GM10266 (cell line): ENCODE measurements at regions not wholly inside any gene's neighbourhood (a gene's known extent, or its start where the extent isn't known, plus 50 kb on each side); places are given as distances from the start of the nearest gene placed in this dataset.

Experiments used
- DNase-seq: peaks from one replicate; pipeline ENCODE4 v3.0.0; 2012; ENCODE audit errors: extremely low spot score
- CTCF ChIP-seq: IDR thresholded peaks from 2 replicates; pipeline ENCODE4 v1.5.1; 2012; ENCODE audit warnings: mild to moderate bottlenecking, low read depth; ENCODE audit not compliant: control insufficient read depth, insufficient read depth; ENCODE audit errors: missing control alignments

GRCh38 chr5:68641211-68641610, 425.7 kb downstream of the PIK3R1 start:
- DNase-seq, result peak; percentile 11
- no peak for TF ChIP-seq CTCF

DNA sequence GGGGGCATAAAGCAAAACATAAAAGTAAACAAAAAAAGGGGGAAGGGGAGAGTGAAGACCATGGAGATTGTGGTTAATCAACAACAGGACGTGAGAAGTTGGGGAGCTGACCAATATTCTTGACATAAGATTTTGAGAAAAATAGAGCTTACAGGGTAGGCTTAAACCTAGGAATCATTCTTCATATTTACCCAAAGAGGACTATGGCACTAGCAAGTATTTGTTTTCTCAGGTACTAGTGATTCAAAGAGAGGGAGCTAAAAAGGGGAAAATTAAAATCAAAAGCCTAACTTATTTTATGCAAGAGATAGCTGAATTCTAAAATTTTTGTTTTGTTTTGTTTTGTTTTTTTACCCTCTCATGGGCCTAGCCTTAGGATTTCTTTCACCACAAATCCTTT, 427.5 kb downstream of the PIK3R1 start:
- DNase-seq, result no peak
- TF ChIP-seq CTCF, result no peak

GRCh38 chr5:68644971-68645370, 429.4 kb downstream of the PIK3R1 start:
- TF ChIP-seq CTCF, result no peak
- peak; percentile 39 for DNase-seq

- no peak for DNase-seq
- no peak for TF ChIP-seq CTCF
Measured at GRCh38 chr5:68646144-68646543, 430.6 kb downstream of the PIK3R1 start.

- DNase-seq, result no peak
- TF ChIP-seq CTCF, result no peak
Measured at GRCh38 chr5:68647743-68648142, 432.2 kb downstream of the PIK3R1 start.

- DNase-seq, result no peak
- TF ChIP-seq CTCF, result no peak
Measured at GRCh38 chr5:68648944-68649857, 433.6 kb downstream of the PIK3R1 start.

DNA sequence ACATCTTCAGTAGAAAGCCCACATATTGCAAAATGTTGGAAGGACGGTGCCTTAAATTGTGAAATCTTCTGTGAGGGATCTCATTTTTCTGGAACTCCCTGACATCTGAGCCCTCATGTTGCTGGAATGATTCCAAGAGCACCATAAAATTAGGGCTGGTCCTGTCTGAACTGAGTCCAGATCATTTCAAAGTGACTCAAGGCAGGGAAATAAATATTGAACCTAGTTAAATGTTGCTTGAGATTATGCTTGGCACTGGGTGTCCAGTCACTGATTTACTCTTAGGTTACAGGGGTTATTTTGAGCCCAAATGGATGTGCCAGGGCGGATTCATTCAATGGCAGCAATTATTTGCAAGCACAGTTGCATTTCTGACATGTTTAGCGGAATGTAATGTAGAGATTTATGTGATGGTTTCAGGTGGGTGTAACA, 437.0 kb downstream of the PIK3R1 start:
- TF ChIP-seq CTCF, result no peak
- no peak for DNase-seq
